HAP-1 (cell line): ENCODE measurements at regions not wholly inside any gene's neighbourhood (a gene's known extent, or its start where the extent isn't known, plus 50 kb on each side); places are given as distances from the start of the nearest gene placed in this dataset.
"Not testable (repeated sequence)": the region's sequence is repeated elsewhere in the genome, so short reads cannot be mapped to it uniquely, and the experiment has no call there.

Experiments used
- DNase-seq, 2 experiments: peaks; one replicate each; pipeline ENCODE4 v3.0.0-alpha.2; 2016 to 2020; ENCODE audit warnings: low spot score in 2 of 2
- H3K27me3 ChIP-seq: fragments of 250-450 bp; sonication (Bioruptor Pico); 2 replicates; pipeline ENCODE4 v1.5.1; 2020; ENCODE audit warnings: low read depth, mild to moderate bottlenecking, moderate library complexity
- H3K36me3 ChIP-seq: fragments of 250-450 bp; sonication (Bioruptor Pico); replicated peaks from 2 replicates; pipeline ENCODE4 v1.5.1; 2020; ENCODE audit warnings: mild to moderate bottlenecking
- H3K4me1 ChIP-seq: fragments of 250-450 bp; sonication (Bioruptor Pico); 2 replicates; pipeline ENCODE4 v1.5.1; 2020; ENCODE audit warnings: mild to moderate bottlenecking
- H3K4me3 ChIP-seq: fragments of 250-450 bp; sonication (Bioruptor Pico); 2 replicates; pipeline ENCODE4 v1.5.1; 2020; ENCODE audit warnings: mild to moderate bottlenecking, moderate library complexity
- H3K9me3 ChIP-seq: fragments of 250-450 bp; sonication (Bioruptor Pico); 2 replicates; pipeline ENCODE4 v1.5.1; 2020; ENCODE audit warnings: mild to moderate bottlenecking, moderate library complexity
- in situ Hi-C: fragments of 300-500 bp; cut with MboI; formaldehyde crosslinking; loops from 3 replicates; pipeline ENCODE4 v1.14.3; 2020; ENCODE audit warnings: low sequenced_read_pairs, inconsistent platforms, mixed read lengths

GRCh38 chr6:8855411-8855810 lies 420.1 kb upstream of the SLC35B3 start:
- Histone ChIP-seq H3K9me3 (no peaks in the 10 kb centered on the region), H3K4me1 (no peaks in the 10 kb centered on the region), H3K27me3 (no peaks in the 10 kb centered on the region), H3K36me3 (no peaks in the 10 kb centered on the region), H3K4me3 (no peak overlapping the region)
- no peak for DNase-seq
- in situ Hi-C loops: no loop called here

DNA sequence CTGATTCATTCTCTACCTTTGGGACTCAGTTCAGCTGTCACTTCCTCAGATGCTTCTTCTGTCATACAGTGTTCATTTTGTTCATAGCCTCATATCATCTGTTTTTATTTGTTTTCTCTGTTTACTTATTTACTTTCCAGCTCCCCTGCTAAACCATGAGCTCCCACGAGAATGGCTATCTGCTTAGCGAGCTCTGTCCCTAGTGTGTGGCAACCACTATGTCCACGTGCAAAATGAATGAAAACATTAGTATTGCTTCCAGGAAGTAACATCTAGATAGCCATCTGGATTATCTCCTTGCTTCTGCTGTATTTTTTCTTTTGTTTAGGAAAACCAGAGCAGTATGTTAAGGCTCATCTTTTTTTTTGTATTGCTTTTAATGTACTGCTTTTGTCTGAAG lies 417.0 kb upstream of the SLC35B3 start:
- in situ Hi-C loops: no loop called here
- Histone ChIP-seq H3K36me3 (no peaks in the 10 kb centered on the region), H3K4me1 (no peaks in the 10 kb centered on the region), H3K4me3 (no peak overlapping the region), H3K9me3 (no peaks in the 10 kb centered on the region), H3K27me3 (no peaks in the 10 kb centered on the region)
- DNase-seq: no peak

DNA sequence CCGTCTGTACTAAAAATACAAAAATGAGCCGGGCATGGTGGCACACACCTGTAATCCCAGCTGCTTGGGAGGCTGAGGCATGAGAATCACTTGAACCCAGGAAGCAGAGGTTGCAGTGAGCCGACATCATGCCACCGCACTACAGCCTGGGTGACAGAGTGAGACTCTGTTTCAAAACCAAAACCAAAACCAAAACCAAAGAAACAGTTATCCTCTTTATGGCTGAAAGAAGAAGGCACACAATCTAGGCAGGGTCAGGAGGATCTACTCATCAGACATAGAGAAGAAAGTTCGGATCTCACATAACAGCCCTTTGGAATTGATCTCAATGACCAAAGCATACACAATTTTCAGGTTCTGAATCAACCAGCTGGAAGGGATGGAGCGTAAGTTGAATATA lies 411.3 kb upstream of the SLC35B3 start:
- H3K9me3 ChIP-seq, H3K27me3 ChIP-seq, H3K36me3 ChIP-seq, H3K4me1 ChIP-seq, H3K4me3 ChIP-seq, in situ Hi-C loops, DNase-seq: not testable (repeated sequence)

DNA sequence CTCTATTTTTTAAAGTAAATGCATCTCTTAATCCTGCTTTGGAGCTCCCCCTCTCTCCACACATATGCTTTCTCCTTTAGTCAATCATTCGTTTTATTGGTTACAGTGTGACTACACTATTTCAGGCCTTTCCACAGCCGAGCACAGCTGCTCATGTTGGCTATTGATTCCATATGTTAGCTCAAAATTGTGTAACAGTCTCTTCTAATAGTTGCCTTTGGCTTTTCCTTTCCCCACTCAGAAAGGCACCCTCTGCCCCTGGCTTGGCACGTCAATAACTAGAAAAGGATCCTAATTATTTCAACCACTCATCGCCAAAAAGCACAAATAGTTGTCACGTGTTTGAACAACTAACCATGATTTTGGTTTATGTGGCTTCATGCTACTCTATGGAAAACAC lies 410.3 kb upstream of the SLC35B3 start:
- Histone ChIP-seq H3K4me1 (no peaks in the 10 kb centered on the region), H3K4me3 (no peak overlapping the region), H3K9me3 (no peaks in the 10 kb centered on the region), H3K27me3 (no peaks in the 10 kb centered on the region), H3K36me3 (no peaks in the 10 kb centered on the region)
- in situ Hi-C loops: no loop called here
- no peak for DNase-seq

DNA sequence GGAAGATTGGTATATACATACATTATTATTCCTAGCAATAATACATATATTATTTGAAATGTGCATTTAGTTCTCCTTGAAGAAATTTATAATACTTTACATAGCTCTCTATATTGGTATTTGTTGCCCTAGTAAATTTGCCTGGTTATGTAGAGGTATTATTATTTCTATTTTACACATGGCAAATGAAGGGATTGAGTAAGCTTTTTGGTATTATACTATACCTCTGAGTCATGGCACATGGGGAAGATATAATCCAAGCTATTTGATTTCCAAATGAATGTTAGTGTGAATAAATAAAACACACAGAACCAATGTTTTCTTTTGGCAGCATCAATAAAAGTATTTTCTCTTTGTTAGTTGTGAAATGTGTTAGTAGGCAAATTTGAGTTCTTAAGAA lies 409.6 kb upstream of the SLC35B3 start:
- DNase-seq: no peak
- Histone ChIP-seq H3K27me3 (no peaks in the 10 kb centered on the region), H3K4me1 (no peaks in the 10 kb centered on the region), H3K4me3 (no peak overlapping the region), H3K36me3 (no peaks in the 10 kb centered on the region), H3K9me3 (no peaks in the 10 kb centered on the region)
- in situ Hi-C loops: no loop called here

GRCh38 chr6:8839626-8840025 lies 404.3 kb upstream of the SLC35B3 start:
- Histone ChIP-seq H3K4me1 (peaks cover 7% of the 10 kb centered on the region; the same call in 1 of the 2 replicates), H3K27me3 (no peaks in the 10 kb centered on the region; the same call in 1 of the 2 replicates), H3K36me3 (no peaks in the 10 kb centered on the region), H3K4me3 (no peak overlapping the region), H3K9me3 (no peaks in the 10 kb centered on the region)
- in situ Hi-C loops: no loop called here
- no peak for DNase-seq

DNA sequence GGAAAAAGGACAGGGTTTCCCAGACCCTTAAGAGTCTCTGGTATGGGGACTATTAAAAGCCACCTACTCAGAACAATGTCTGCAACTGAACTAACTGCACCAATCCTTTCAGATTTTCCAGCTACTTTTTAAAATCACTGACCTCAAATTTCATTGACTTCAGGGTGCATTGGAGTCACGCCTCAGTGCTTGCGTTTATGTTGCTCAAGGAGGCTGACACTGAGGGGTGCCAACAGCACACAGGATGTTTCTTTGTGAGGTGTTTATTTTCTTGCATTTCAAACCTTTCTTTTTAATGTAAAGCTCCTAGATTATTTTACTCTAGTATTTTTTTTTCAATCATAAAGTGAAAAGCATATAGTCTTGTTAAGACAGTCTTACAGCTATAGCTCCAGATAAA lies 402.0 kb upstream of the SLC35B3 start:
- no peaks in the 10 kb centered on the region for H3K36me3 ChIP-seq
- H3K4me1 ChIP-seq: peaks cover 7% of the 10 kb centered on the region; the same call in 1 of the 2 replicates
- H3K27me3 ChIP-seq: no peaks in the 10 kb centered on the region; the same call in 1 of the 2 replicates
- H3K4me3 ChIP-seq: no peak overlapping the region
- in situ Hi-C loops: no loop called here
- no peak for DNase-seq
- no peaks in the 10 kb centered on the region for H3K9me3 ChIP-seq

GRCh38 chr6:8832695-8833094 lies 397.4 kb upstream of the SLC35B3 start:
- H3K9me3 ChIP-seq, H3K27me3 ChIP-seq, DNase-seq, H3K4me1 ChIP-seq, H3K4me3 ChIP-seq, in situ Hi-C loops, H3K36me3 ChIP-seq: not testable (repeated sequence)

DNA sequence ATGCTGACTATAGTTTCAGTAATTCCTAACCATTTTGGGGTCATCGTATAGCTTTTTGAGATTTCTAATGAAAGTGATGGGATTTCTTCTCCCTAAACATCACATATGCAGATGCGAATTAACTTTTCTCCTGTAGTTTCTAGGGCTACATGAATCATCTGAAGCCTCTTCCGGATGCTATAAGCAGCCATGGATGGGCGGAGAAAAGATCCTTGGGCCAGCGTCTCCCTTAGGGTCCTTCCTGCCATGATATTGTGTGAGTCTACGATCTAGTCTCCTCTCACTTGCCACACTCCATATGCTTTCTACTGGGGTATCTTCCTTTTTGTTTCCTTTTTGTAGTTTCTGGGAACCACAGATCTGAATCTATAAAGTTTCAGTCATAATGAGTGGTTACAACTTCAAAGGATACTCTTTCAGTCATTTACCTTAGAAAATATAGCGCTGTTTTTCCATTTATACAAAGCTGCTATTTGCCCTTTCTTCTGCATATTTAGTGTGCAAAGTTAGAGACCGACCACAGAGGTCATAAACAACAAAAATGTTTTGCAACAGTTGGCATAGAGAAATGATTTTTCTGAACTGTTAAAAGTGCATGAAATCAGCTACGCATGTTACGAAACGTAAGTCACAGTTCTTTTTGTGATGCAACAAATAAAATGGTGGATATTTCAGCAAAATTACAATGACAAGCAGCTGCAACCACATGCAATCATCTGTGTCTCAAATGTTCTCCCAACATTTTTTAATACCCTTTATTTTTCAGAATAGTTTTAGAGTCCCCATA lies 396.2 kb upstream of the SLC35B3 start:
- Histone ChIP-seq H3K27me3 (no peaks in the 10 kb centered on the region; the same call in 1 of the 2 replicates), H3K4me1 (peaks cover 7% of the 10 kb centered on the region; the same call in 1 of the 2 replicates), H3K9me3 (no peaks in the 10 kb centered on the region), H3K4me3 (no peak overlapping the region), H3K36me3 (no peaks in the 10 kb centered on the region)
- no peak for DNase-seq
- in situ Hi-C loops: no loop called here

DNA sequence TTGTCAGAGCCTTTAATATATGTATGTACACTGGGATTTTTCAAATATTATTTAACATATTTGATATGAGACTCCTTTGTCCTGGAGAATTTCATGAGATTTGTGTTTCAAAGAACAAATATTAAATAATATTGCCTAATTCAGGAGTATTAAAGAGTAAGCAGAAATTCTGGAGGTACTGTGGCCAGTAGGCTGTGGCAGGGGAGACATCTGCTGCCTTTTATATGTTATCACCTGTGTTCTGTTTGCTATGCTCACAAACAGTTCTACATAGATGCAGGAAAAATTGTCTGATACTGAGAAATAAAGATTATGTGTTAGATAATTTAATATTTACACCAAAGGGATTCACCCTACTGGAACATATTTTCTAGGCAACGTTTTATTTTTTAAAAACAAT lies 395.4 kb upstream of the SLC35B3 start:
- in situ Hi-C loops: no loop called here
- no peak for DNase-seq
- Histone ChIP-seq H3K4me3 (no peak overlapping the region), H3K9me3 (no peaks in the 10 kb centered on the region), H3K4me1 (peaks cover 4% of the 10 kb centered on the region; the same call in 1 of the 2 replicates), H3K27me3 (no peaks in the 10 kb centered on the region; the same call in 1 of the 2 replicates), H3K36me3 (no peaks in the 10 kb centered on the region)

- DNase-seq: no peak
- in situ Hi-C loops: no loop called here
Measured at GRCh38 chr6:8829796-8830195, 394.5 kb upstream of the SLC35B3 start.

DNA sequence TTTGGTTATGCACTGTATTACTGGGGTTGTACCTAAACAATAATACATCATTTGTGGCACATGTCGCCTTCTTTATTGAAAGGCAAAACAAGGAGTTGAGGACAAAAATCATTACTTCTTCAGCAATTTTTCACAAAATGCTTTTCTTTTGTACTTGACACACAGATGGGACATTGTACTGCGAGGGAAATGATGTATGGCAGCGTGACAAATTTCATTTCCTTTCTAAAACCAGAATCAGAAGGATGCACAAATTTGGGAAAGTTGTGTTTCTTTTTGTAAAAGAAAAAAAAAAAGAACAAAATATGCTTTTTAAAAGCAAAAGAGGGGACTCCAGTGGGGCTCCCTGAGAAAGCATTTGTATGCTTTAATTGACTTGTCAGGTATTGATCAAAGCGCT lies 394.0 kb upstream of the SLC35B3 start:
- Histone ChIP-seq H3K4me3 (no peak overlapping the region), H3K27me3 (no peaks in the 10 kb centered on the region; the same call in 1 of the 2 replicates), H3K9me3 (no peaks in the 10 kb centered on the region), H3K36me3 (no peaks in the 10 kb centered on the region), H3K4me1 (no peaks in the 10 kb centered on the region)
- in situ Hi-C loops: no loop called here
- no peak for DNase-seq

More at GRCh38 chr6:8829796-8830195, 394.5 kb upstream of the SLC35B3 start:
- Histone ChIP-seq H3K36me3 (no peaks in the 10 kb centered on the region), H3K9me3 (no peaks in the 10 kb centered on the region), H3K27me3 (no peaks in the 10 kb centered on the region; the same call in 1 of the 2 replicates), H3K4me1 (peaks cover 1% of the 10 kb centered on the region; the same call in 1 of the 2 replicates), H3K4me3 (no peak overlapping the region)

DNA sequence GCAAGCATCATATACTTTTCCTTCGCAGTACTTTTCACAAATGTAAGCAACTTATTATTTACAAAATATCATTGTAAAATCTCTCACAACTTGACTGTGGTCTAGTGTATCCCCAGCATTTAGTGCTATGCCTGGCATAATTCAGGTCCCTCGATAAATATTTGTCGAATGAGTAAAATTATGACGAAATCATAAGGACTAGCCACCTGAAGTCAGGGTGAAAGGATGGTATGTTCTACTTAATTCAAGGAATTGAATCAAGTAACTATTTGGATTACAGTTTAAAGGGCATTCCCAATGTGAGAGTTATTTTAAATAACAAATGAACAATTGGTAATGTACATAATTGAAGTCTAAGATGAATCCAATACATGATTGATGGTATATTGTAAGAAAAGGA lies 393.0 kb upstream of the SLC35B3 start:
- in situ Hi-C loops: no loop called here

DNA sequence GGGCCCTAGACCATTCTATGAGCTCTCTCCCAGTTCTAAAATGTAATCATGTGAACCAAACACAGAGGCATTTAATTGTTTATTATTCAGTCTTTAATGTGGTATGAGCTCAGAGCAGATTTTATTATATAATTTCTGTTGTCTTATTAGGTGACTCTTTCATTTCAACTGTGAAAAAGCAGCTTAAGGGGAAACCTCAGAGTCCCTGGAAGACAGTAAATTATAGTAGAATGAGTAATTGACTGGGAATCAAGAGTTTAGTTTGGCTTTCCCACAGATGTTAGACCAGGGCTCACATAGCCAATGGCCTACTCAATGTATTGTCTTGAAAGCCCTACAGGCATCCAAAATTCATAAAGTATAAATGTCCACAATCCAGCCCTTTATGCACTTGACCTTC lies 390.4 kb upstream of the SLC35B3 start:
- no peaks in the 10 kb centered on the region for H3K9me3 ChIP-seq
- in situ Hi-C loops: no loop called here
- DNase-seq: no peak
- no peaks in the 10 kb centered on the region for H3K36me3 ChIP-seq
- no peaks in the 10 kb centered on the region for H3K4me1 ChIP-seq
- no peak overlapping the region for H3K4me3 ChIP-seq
- H3K27me3 ChIP-seq: no peaks in the 10 kb centered on the region

More for the DNA sequence above, 393.0 kb upstream of the SLC35B3 start:
- Histone ChIP-seq H3K4me1 (no peaks in the 10 kb centered on the region), H3K9me3 (no peaks in the 10 kb centered on the region), H3K27me3 (no peaks in the 10 kb centered on the region; the same call in 1 of the 2 replicates), H3K4me3 (no peak overlapping the region), H3K36me3 (no peaks in the 10 kb centered on the region)
- DNase-seq: no peak
